HCT116 (cell line): ENCODE measurements at regions not wholly inside any gene's neighbourhood (a gene's known extent, or its start where the extent isn't known, plus 50 kb on each side); places are given as distances from the start of the nearest gene placed in this dataset.

Experiments
- ATAC-seq: fragments of 200-7000 bp; cut with Tn5 transposase; 2 replicates; pipeline ENCODE4 v1.9.1; 2020; ENCODE audit warnings: mild to moderate bottlenecking, moderate library complexity
- BruUV-seq: library from RNA; stranded (reverse); fragments of 400-500 nt; replicated peaks from 2 replicates; lab custom pipeline; 2021; lab: Mats Ljungman, UMichigan
- CTCF ChIA-PET: fragments of 300-600 bp; sonication (Branson Sonifier 250); formaldehyde crosslinking; loops from one replicate; lab custom pipeline; 2021; ENCODE audit warnings: antibody characterized with exemption; lab: Charles Lee
- POLR2A ChIA-PET: fragments of 300-600, 350-600 bp; sonication (Branson Sonifier 250); formaldehyde crosslinking; loops from one replicate; lab custom pipeline; 2021; ENCODE audit warnings: antibody characterized with exemption; lab: Charles Lee
- RAD21 ChIA-PET, 2 experiments: fragments of 300-600 bp; sonication (Branson Sonifier 250); formaldehyde crosslinking; loops; one replicate each; lab custom pipeline; 2023; ENCODE audit warnings: low total read pairs in 2 of 2; ENCODE audit not compliant: uncharacterized antibody in 2 of 2, unreplicated experiment in 2 of 2, low non-redundant PET in 1 of 2; lab: Charles Lee
- DNase-seq: peaks from one replicate; pipeline ENCODE4 v3.0.0-alpha.2; 2010; ENCODE audit warnings: low read depth, low spot score
- H2AFZ ChIP-seq: fragments of 200-600 bp; shearing (Covaris generic), sonication (generic); 2 replicates; pipeline ENCODE4 v1.6.1; 2017; ENCODE audit warnings: low read depth, mixed run types, mixed read lengths, antibody characterized with exemption, low read length; ENCODE audit not compliant: poor library complexity, severe bottlenecking
- H3K27ac ChIP-seq: 2 replicates; pipeline ENCODE4 v1.5.1; 2012; ENCODE audit warnings: low read depth, low read length
- H3K27me3 ChIP-seq: fragments of 200-600 bp; sonication (generic); 2 replicates; pipeline ENCODE4 v1.6.1; 2016; ENCODE audit warnings: mixed run types, low read length, mixed read lengths; ENCODE audit not compliant: insufficient read depth
- H3K36me3 ChIP-seq, 2 experiments: fragments of 200-500 bp in 1 of 2; fragments of 200-600 bp in 1 of 2; sonication (Bioruptor generic) in 1 of 2; sonication (generic) in 1 of 2; 2 replicates each; pipeline versions ENCODE4 v1.5.1 to v1.6.1; 2014 to 2016; ENCODE audit warnings: low read length in 2 of 2, inconsistent platforms in 1 of 2, mixed read lengths in 1 of 2, mixed run types in 1 of 2; ENCODE audit not compliant: insufficient read depth in 2 of 2, control insufficient read depth in 1 of 2
- H3K4me1 ChIP-seq, 2 experiments: fragments of 200-600 bp in 1 of 2; sonication (generic) in 1 of 2; 2 replicates each; pipeline versions ENCODE4 v1.5.1 to v1.6.1; 2012 to 2017; ENCODE audit warnings: low read length in 2 of 2, inconsistent platforms in 1 of 2, mild to moderate bottlenecking in 1 of 2, mixed read lengths in 1 of 2, mixed run types in 1 of 2, moderate library complexity in 1 of 2; ENCODE audit not compliant: insufficient read depth in 2 of 2, control insufficient read depth in 1 of 2
- H3K4me2 ChIP-seq: fragments of 200-600 bp; sonication (generic); 2 replicates; pipeline ENCODE4 v1.6.1; 2017; ENCODE audit warnings: mixed run types, low read length, mixed read lengths
- H3K4me3 ChIP-seq, 2 experiments: fragments of 200-600 bp in 1 of 2; sonication (generic) in 1 of 2; replicated peaks in 1 of 2; 2 replicates each; pipeline ENCODE4 v1.5.1; 2011 to 2016; ENCODE audit warnings: low read length in 2 of 2, control low read depth in 1 of 2, low read depth in 1 of 2, mild to moderate bottlenecking in 1 of 2, mixed read lengths in 1 of 2, mixed run types in 1 of 2
- H3K79me2 ChIP-seq: fragments of 200-600 bp; sonication (generic); 2 replicates; pipeline ENCODE4 v1.6.1; 2017; ENCODE audit warnings: mild to moderate bottlenecking, mixed run types, low read length, moderate library complexity, mixed read lengths; ENCODE audit not compliant: insufficient read depth
- H3K9ac ChIP-seq: fragments of 200-600 bp; sonication (generic); 2 replicates; pipeline ENCODE4 v1.6.1; 2016; ENCODE audit warnings: low read length, mixed read lengths
- H3K9me2 ChIP-seq: fragments of 200-600 bp; sonication (generic), shearing (Covaris generic); 2 replicates; pipeline ENCODE4 v1.6.1; 2017; ENCODE audit warnings: mixed run types, mild to moderate bottlenecking, moderate library complexity; ENCODE audit not compliant: insufficient read depth
- H3K9me3 ChIP-seq, 2 experiments: fragments of 200-500 bp in 1 of 2; fragments of 200-600 bp in 1 of 2; sonication (Bioruptor generic) in 1 of 2; sonication (generic) in 1 of 2; 2 replicates each; pipeline ENCODE4 v1.6.1; 2014 to 2017; ENCODE audit warnings: low read length in 2 of 2, mixed read lengths in 2 of 2, inconsistent platforms in 1 of 2, low read depth in 1 of 2, mild to moderate bottlenecking in 1 of 2, mixed run types in 1 of 2, moderate library complexity in 1 of 2; ENCODE audit not compliant: control insufficient read depth in 1 of 2, insufficient read depth in 1 of 2
- H4K20me1 ChIP-seq: fragments of 200-600 bp; sonication (generic), shearing (Covaris generic); 2 replicates; pipeline ENCODE4 v1.6.1; 2017; ENCODE audit warnings: mixed run types, mild to moderate bottlenecking, moderate library complexity; ENCODE audit not compliant: insufficient read depth
- CBX3 ChIP-seq: IDR thresholded peaks from 2 replicates; pipeline ENCODE4 v1.6.1; 2012; ENCODE audit warnings: low read depth
- CEBPB ChIP-seq: IDR thresholded peaks from 2 replicates; pipeline ENCODE4 v1.6.1; 2012; ENCODE audit warnings: low read depth
- EGR1 ChIP-seq: IDR thresholded peaks from 2 replicates; pipeline ENCODE4 v1.6.1; 2012; ENCODE audit warnings: low read depth
- ELF1 ChIP-seq: IDR thresholded peaks from 2 replicates; pipeline ENCODE4 v1.6.1; 2012; ENCODE audit warnings: low read depth, borderline replicate concordance
- EZH2 ChIP-seq: fragments of 200-600 bp; sonication (generic); IDR thresholded peaks from 2 replicates; pipeline ENCODE4 v1.6.1; 2017; ENCODE audit warnings: antibody characterized with exemption, mixed run types
- EZH2phosphoT487 ChIP-seq: fragments of 200-600 bp; IDR thresholded peaks from 2 replicates; pipeline ENCODE4 v1.6.1; 2018; ENCODE audit warnings: antibody characterized with exemption, borderline replicate concordance
- FOSL1 ChIP-seq: IDR thresholded peaks from 2 replicates; pipeline ENCODE4 v1.6.1; 2012; ENCODE audit warnings: low read depth
- JUND ChIP-seq: IDR thresholded peaks from 2 replicates; pipeline ENCODE4 v1.6.1; 2012
- POLR2AphosphoS5 ChIP-seq: IDR thresholded peaks from 2 replicates; pipeline ENCODE4 v1.6.1; 2011; ENCODE audit warnings: mild to moderate bottlenecking, low read depth, low read length, moderate library complexity
- RAD21 ChIP-seq: IDR thresholded peaks from 2 replicates; pipeline ENCODE4 v1.6.1; 2012; ENCODE audit warnings: low read depth, mild to moderate bottlenecking
- SIN3A ChIP-seq: IDR thresholded peaks from 2 replicates; pipeline ENCODE4 v1.6.1; 2012; ENCODE audit warnings: low read depth
- ZFX ChIP-seq: fragments of 450-650 bp; IDR thresholded peaks from 2 replicates; pipeline ENCODE4 v1.6.1; 2017
- ZNF274 ChIP-seq: fragments of 200-500 bp; sonication (Bioruptor generic); IDR thresholded peaks from 2 replicates; pipeline ENCODE4 v1.6.1; 2014; ENCODE audit warnings: mild to moderate bottlenecking, low read depth, low read length, inconsistent platforms
- intact Hi-C: fragments of 100-400 bp; cut with micrococcal nuclease; formaldehyde crosslinking; loops from 2 replicates; pipeline ENCODE4 v1.10.0; 2022
- TF ChIP-seq, protein P1 (sequence below): IDR thresholded peaks from 2 replicates; pipeline ENCODE4 v1.6.1; 2012; ENCODE audit warnings: low read depth
- TF ChIP-seq, protein P2 (sequence below): IDR thresholded peaks from 2 replicates; pipeline ENCODE4 v1.6.1; 2011; ENCODE audit warnings: mild to moderate bottlenecking, low read length, moderate library complexity; ENCODE audit not compliant: insufficient replicate concordance; ENCODE audit errors: extremely low read depth
- TF ChIP-seq, protein P3 (sequence below): IDR thresholded peaks from 2 replicates; pipeline ENCODE4 v1.6.1; 2012
- TF ChIP-seq, protein P4 (sequence below): IDR thresholded peaks from 2 replicates; pipeline ENCODE4 v1.6.1; 2012
- TF ChIP-seq, protein P5 (sequence below), 3 experiments: fragments of 200-600 bp in 1 of 3; sonication (generic) in 1 of 3; IDR thresholded peaks in 2 of 3; conservative IDR thresholded peaks in 1 of 3; 2 replicates each; pipeline ENCODE4 v1.5.1; 2012 to 2017; ENCODE audit warnings: low read depth in 2 of 3, low read length in 2 of 3, antibody characterized with exemption in 1 of 3, borderline replicate concordance in 1 of 3, control low read depth in 1 of 3, mild to moderate bottlenecking in 1 of 3, mixed read lengths in 1 of 3, mixed run types in 1 of 3, moderate library complexity in 1 of 3; ENCODE audit not compliant: insufficient read depth in 1 of 3

DNA sequence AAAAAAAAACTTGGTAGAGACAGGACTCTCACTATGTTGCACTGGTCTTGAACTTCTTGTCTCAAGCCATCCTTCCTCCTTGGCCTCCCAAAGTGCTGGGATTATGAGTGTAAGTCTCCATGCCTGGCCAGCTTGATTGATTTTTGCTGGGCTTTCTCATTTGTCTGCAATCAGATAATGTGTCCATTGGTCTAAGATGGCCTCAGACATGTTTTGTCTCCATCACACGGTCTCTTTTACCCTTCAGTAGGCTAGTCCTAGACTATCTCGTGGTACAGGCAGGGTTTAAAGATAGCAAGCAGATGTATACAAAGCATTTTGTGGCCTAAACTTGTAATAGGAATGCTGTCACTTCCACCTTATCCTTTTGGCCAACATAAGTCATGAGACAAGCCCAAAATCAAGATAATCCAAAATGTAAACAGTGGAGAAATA lies 289.1 kb downstream of the TFAP2B start:
- H3K79me2 ChIP-seq, result no peaks in the 10 kb centered on the region
- ChIA-PET POLR2A (no interaction called here), CTCF (no interaction called here), RAD21 (no interaction called here)
- no TSS peak for BruUV-seq
- H3K9ac ChIP-seq, result no peak overlapping the region
- no peak overlapping the region for H3K27ac ChIP-seq
- TF ChIP-seq EZH2 (no peak), RAD21 (no peak), EGR1 (no peak), FOSL1 (no peak), CBX3 (no peak), ELF1 (no peak), ZNF274 (no peak), JUND (no peak), CEBPB (no peak), POLR2AphosphoS5 (no peak), SIN3A (no peak), ZFX (no peak), EZH2phosphoT487 (no peak)
- TF ChIP-seq, protein P1, sequence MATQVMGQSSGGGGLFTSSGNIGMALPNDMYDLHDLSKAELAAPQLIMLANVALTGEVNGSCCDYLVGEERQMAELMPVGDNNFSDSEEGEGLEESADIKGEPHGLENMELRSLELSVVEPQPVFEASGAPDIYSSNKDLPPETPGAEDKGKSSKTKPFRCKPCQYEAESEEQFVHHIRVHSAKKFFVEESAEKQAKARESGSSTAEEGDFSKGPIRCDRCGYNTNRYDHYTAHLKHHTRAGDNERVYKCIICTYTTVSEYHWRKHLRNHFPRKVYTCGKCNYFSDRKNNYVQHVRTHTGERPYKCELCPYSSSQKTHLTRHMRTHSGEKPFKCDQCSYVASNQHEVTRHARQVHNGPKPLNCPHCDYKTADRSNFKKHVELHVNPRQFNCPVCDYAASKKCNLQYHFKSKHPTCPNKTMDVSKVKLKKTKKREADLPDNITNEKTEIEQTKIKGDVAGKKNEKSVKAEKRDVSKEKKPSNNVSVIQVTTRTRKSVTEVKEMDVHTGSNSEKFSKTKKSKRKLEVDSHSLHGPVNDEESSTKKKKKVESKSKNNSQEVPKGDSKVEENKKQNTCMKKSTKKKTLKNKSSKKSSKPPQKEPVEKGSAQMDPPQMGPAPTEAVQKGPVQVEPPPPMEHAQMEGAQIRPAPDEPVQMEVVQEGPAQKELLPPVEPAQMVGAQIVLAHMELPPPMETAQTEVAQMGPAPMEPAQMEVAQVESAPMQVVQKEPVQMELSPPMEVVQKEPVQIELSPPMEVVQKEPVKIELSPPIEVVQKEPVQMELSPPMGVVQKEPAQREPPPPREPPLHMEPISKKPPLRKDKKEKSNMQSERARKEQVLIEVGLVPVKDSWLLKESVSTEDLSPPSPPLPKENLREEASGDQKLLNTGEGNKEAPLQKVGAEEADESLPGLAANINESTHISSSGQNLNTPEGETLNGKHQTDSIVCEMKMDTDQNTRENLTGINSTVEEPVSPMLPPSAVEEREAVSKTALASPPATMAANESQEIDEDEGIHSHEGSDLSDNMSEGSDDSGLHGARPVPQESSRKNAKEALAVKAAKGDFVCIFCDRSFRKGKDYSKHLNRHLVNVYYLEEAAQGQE, result no peak
- TF ChIP-seq, protein P2, sequence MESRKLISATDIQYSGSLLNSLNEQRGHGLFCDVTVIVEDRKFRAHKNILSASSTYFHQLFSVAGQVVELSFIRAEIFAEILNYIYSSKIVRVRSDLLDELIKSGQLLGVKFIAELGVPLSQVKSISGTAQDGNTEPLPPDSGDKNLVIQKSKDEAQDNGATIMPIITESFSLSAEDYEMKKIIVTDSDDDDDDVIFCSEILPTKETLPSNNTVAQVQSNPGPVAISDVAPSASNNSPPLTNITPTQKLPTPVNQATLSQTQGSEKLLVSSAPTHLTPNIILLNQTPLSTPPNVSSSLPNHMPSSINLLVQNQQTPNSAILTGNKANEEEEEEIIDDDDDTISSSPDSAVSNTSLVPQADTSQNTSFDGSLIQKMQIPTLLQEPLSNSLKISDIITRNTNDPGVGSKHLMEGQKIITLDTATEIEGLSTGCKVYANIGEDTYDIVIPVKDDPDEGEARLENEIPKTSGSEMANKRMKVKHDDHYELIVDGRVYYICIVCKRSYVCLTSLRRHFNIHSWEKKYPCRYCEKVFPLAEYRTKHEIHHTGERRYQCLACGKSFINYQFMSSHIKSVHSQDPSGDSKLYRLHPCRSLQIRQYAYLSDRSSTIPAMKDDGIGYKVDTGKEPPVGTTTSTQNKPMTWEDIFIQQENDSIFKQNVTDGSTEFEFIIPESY, result no peak
- TF ChIP-seq, protein P3, sequence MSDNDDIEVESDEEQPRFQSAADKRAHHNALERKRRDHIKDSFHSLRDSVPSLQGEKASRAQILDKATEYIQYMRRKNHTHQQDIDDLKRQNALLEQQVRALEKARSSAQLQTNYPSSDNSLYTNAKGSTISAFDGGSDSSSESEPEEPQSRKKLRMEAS, result no peak
- TF ChIP-seq, protein P4, sequence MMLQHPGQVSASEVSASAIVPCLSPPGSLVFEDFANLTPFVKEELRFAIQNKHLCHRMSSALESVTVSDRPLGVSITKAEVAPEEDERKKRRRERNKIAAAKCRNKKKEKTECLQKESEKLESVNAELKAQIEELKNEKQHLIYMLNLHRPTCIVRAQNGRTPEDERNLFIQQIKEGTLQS, result no peak
- TF ChIP-seq, protein P5, sequence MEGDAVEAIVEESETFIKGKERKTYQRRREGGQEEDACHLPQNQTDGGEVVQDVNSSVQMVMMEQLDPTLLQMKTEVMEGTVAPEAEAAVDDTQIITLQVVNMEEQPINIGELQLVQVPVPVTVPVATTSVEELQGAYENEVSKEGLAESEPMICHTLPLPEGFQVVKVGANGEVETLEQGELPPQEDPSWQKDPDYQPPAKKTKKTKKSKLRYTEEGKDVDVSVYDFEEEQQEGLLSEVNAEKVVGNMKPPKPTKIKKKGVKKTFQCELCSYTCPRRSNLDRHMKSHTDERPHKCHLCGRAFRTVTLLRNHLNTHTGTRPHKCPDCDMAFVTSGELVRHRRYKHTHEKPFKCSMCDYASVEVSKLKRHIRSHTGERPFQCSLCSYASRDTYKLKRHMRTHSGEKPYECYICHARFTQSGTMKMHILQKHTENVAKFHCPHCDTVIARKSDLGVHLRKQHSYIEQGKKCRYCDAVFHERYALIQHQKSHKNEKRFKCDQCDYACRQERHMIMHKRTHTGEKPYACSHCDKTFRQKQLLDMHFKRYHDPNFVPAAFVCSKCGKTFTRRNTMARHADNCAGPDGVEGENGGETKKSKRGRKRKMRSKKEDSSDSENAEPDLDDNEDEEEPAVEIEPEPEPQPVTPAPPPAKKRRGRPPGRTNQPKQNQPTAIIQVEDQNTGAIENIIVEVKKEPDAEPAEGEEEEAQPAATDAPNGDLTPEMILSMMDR (IDR thresholded peaks at IDR 0.05 in 2 of 3, conservative IDR thresholded peaks at IDR 0.05 in 1 of 3; ENCODE audit: borderline replicate concordance in 1 of 3, insufficient read depth in 1 of 3, low read depth in 2 of 3, low read length in 2 of 3), result no peak
- no peaks in the 10 kb centered on the region for H3K9me2 ChIP-seq
- no peaks in the 10 kb centered on the region for H3K36me3 ChIP-seq
- no peaks in the 10 kb centered on the region for H4K20me1 ChIP-seq
- ATAC-seq (no peak), DNase-seq (no peak)
- intact Hi-C loops, result no loop called here
- H3K4me3 ChIP-seq, result no peak overlapping the region
- H3K4me2 ChIP-seq, result no peak overlapping the region
- no peak overlapping the region for H2AFZ ChIP-seq
- no peaks in the 10 kb centered on the region for H3K27me3 ChIP-seq
- H3K4me1 ChIP-seq, result no peaks in the 10 kb centered on the region
- H3K9me3 ChIP-seq, result peaks cover 8 to 14% of the 10 kb centered on the region in 2 experiments; a peak in 2 of 4 replicates
